ENCODE measurements at regions not wholly inside any gene's neighbourhood (a gene's known extent, or its start where the extent isn't known, plus 50 kb on each side); places are given as distances from the start of the nearest gene placed in this dataset.
"Not testable (repeated sequence)": the region's sequence is repeated elsewhere in the genome, so short reads cannot be mapped to it uniquely, and the experiment has no call there.

GRCh38 chr7:113307147-113307546 lies 188.8 kb upstream of the SMIM30 start:
- Histone ChIP-seq H3K27ac (ENCODE audit: low read depth, low read length) (no peak overlapping the region), H3K27me3 (ENCODE audit: control insufficient read depth, insufficient read depth, low read length) (no peaks in the 10 kb centered on the region), H3K4me3 (ENCODE audit: low read depth, low read length) (no peak overlapping the region), H3K9me3 (ENCODE audit: control insufficient read depth, insufficient read depth, low read length) (no peaks in the 10 kb centered on the region)
- no peak for TF ChIP-seq CTCF (IDR thresholded peaks at IDR 0.05; ENCODE audit: low read depth, low read length)
- ChIA-PET CTCF (interaction anchor here (1.9 kb wide), 1 partner anchor 18 kb away, joined by 5 read pairs; no protein-coding TSS in a partner anchor), POLR2A (no interaction called here)
- DNase-seq (ENCODE audit: low read depth, low spot score), result no peak

GRCh38 chr7:113306302-113306701 lies 187.9 kb upstream of the SMIM30 start:
- Histone ChIP-seq H3K27ac (ENCODE audit: low read depth, low read length) (no peak overlapping the region), H3K9me3 (ENCODE audit: control insufficient read depth, insufficient read depth, low read length) (no peaks in the 10 kb centered on the region), H3K4me3 (ENCODE audit: low read depth, low read length) (no peak overlapping the region), H3K27me3 (ENCODE audit: control insufficient read depth, insufficient read depth, low read length) (no peaks in the 10 kb centered on the region)
- CTCF ChIA-PET, result interaction anchor here (1.9 kb wide), 1 partner anchor 17 kb away, joined by 5 read pairs; no protein-coding TSS in a partner anchor
- no peak for DNase-seq (ENCODE audit: low read depth, low spot score)
- POLR2A ChIA-PET, result no interaction called here
- TF ChIP-seq CTCF (IDR thresholded peaks at IDR 0.05; ENCODE audit: low read depth, low read length), result no peak

GRCh38 chr7:113304104-113304503 lies 185.8 kb upstream of the SMIM30 start:
- CTCF ChIA-PET, result no interaction called here
- TF ChIP-seq CTCF (IDR thresholded peaks at IDR 0.05; ENCODE audit: low read depth, low read length), result no peak
- POLR2A ChIA-PET, result no interaction called here
- H3K9me3 ChIP-seq (ENCODE audit: control insufficient read depth, insufficient read depth, low read length), result no peaks in the 10 kb centered on the region
- H3K27me3 ChIP-seq (ENCODE audit: control insufficient read depth, insufficient read depth, low read length), result no peaks in the 10 kb centered on the region
- no peak for DNase-seq (ENCODE audit: low read depth, low spot score)
- H3K27ac ChIP-seq (ENCODE audit: low read depth, low read length), result no peak overlapping the region
- H3K4me3 ChIP-seq (ENCODE audit: low read depth, low read length), result no peak overlapping the region

DNA sequence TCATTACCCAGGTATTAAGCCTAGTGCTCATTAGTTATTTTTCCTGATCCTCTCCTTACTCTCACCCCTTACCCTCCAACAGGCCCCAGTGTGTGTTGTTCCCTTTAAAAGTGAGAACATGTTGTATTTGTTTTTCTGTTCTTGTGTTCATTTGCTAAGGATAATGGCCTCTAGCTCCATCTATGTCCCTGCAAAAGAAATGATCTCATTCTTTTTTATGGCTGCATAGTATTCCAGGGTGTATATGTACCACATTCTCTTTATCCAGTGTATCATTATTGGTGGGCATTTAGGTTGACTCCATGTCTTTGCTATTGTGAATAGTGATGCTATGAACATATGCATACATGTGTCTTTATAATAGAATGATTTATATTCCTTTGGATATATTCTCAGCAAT lies 185.0 kb upstream of the SMIM30 start:
- H3K9me3 ChIP-seq (ENCODE audit: control insufficient read depth, insufficient read depth, low read length); H3K27ac ChIP-seq (ENCODE audit: low read depth, low read length); H3K4me3 ChIP-seq (ENCODE audit: low read depth, low read length); DNase-seq (ENCODE audit: low read depth, low spot score); POLR2A ChIA-PET; CTCF ChIA-PET; H3K27me3 ChIP-seq (ENCODE audit: control insufficient read depth, insufficient read depth, low read length): not testable (repeated sequence)

GRCh38 chr7:113301983-113302382 lies 183.6 kb upstream of the SMIM30 start:
- Histone ChIP-seq H3K27me3 (ENCODE audit: control insufficient read depth, insufficient read depth, low read length) (no peaks in the 10 kb centered on the region), H3K4me3 (ENCODE audit: low read depth, low read length) (no peak overlapping the region), H3K27ac (ENCODE audit: low read depth, low read length) (no peak overlapping the region), H3K9me3 (ENCODE audit: control insufficient read depth, insufficient read depth, low read length) (no peaks in the 10 kb centered on the region)
- ChIA-PET POLR2A (no interaction called here), CTCF (no interaction called here)
- TF ChIP-seq CTCF (IDR thresholded peaks at IDR 0.05; ENCODE audit: low read depth, low read length), result no peak
- DNase-seq (ENCODE audit: low read depth, low spot score), result no peak

- Histone ChIP-seq H3K27ac (ENCODE audit: low read depth, low read length) (no peak overlapping the region), H3K9me3 (ENCODE audit: control insufficient read depth, insufficient read depth, low read length) (no peaks in the 10 kb centered on the region), H3K4me3 (ENCODE audit: low read depth, low read length) (no peak overlapping the region), H3K27me3 (ENCODE audit: control insufficient read depth, insufficient read depth, low read length) (no peaks in the 10 kb centered on the region)
- ChIA-PET CTCF (interaction anchor here (1.7 kb wide), 1 partner anchor 142 kb away, joined by 5 read pairs; no protein-coding TSS in a partner anchor), POLR2A (no interaction called here)
- DNase-seq (ENCODE audit: low read depth, low spot score), result no peak
- no peak for TF ChIP-seq CTCF (IDR thresholded peaks at IDR 0.05; ENCODE audit: low read depth, low read length)
Measured at GRCh38 chr7:113301141-113301540, 182.8 kb upstream of the SMIM30 start.

All from AG04450 (cell line).